ENCODE measurements at regions not wholly inside any gene's neighbourhood (a gene's known extent, or its start where the extent isn't known, plus 50 kb on each side); places are given as distances from the start of the nearest gene placed in this dataset.
"Not testable (repeated sequence)": the region's sequence is repeated elsewhere in the genome, so short reads cannot be mapped to it uniquely, and the experiment has no call there.

DNA sequence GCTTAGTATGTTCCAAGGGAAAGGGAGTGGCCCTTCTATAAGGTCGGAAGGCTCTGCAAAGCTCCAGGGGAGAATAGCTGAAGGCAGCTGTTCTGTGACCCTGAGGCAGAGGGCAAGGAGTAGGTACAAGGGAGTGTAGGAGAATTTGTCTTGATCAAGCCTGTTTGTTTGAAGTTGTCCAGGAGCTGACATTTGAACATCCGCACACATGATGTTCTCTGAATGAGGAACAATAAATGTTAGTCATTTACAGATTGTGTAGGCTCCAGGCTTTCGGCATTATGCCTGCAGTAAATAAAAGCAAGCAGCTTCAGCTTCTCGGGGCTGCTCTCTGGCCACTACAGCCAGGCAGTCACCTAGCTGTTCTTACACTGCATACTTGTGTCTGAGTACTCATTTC, 52.7 kb downstream of the CTAGE6 start:
- TF ChIP-seq, protein P1, sequence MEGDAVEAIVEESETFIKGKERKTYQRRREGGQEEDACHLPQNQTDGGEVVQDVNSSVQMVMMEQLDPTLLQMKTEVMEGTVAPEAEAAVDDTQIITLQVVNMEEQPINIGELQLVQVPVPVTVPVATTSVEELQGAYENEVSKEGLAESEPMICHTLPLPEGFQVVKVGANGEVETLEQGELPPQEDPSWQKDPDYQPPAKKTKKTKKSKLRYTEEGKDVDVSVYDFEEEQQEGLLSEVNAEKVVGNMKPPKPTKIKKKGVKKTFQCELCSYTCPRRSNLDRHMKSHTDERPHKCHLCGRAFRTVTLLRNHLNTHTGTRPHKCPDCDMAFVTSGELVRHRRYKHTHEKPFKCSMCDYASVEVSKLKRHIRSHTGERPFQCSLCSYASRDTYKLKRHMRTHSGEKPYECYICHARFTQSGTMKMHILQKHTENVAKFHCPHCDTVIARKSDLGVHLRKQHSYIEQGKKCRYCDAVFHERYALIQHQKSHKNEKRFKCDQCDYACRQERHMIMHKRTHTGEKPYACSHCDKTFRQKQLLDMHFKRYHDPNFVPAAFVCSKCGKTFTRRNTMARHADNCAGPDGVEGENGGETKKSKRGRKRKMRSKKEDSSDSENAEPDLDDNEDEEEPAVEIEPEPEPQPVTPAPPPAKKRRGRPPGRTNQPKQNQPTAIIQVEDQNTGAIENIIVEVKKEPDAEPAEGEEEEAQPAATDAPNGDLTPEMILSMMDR (conservative IDR thresholded peaks at IDR 0.05; ENCODE audit: low read depth, low read length) = not testable (repeated sequence)
- not testable (repeated sequence) for TF ChIP-seq POLR2A, CHD1, BHLHE40 (IDR thresholded peaks at IDR 0.05; ENCODE audit: low read depth, low read length)
- TF ChIP-seq, protein P2, sequence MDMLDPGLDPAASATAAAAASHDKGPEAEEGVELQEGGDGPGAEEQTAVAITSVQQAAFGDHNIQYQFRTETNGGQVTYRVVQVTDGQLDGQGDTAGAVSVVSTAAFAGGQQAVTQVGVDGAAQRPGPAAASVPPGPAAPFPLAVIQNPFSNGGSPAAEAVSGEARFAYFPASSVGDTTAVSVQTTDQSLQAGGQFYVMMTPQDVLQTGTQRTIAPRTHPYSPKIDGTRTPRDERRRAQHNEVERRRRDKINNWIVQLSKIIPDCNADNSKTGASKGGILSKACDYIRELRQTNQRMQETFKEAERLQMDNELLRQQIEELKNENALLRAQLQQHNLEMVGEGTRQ (IDR thresholded peaks at IDR 0.05; ENCODE audit: low read depth, low read length) = not testable (repeated sequence)

Measured in IMR-90 (cell line).